ENCODE measurements at regions not wholly inside any gene's neighbourhood (a gene's known extent, or its start where the extent isn't known, plus 50 kb on each side); places are given as distances from the start of the nearest gene placed in this dataset.

DNA sequence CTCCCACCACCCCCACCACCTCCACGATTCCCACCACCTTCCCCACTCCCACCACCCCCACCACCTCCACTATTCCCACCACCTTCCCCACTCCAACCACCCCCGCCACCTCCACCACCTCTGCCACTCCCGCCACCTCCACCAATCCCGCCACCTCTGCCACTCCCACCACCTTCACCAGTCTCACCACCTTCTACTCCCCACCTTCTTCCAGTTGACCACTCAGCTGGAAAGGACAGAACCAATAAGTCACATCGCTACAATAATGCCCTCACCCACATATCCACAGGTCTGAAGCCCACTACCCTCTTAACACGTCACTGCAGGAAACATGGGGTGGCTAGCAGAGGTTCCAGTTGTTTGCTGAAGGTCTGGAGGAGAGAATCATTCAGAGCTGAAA is 93.5 kb upstream of the PAX2 start:
- Mint-ChIP-seq H3K4me1 (peaks cover 20% of the 10 kb centered on the region), H3K27me3 (peaks cover 47% of the 10 kb centered on the region), H3K4me3 (no peak overlapping the region), H3K27ac (no peak overlapping the region), H3K9me3 (peaks cover 5% of the 10 kb centered on the region), H3K36me3 (peaks cover 6% of the 10 kb centered on the region)
- ATAC-seq (ENCODE audit: low read depth) (no peak), DNase-seq (ENCODE audit: low spot score in 2 of 2) (no peak)

DNA sequence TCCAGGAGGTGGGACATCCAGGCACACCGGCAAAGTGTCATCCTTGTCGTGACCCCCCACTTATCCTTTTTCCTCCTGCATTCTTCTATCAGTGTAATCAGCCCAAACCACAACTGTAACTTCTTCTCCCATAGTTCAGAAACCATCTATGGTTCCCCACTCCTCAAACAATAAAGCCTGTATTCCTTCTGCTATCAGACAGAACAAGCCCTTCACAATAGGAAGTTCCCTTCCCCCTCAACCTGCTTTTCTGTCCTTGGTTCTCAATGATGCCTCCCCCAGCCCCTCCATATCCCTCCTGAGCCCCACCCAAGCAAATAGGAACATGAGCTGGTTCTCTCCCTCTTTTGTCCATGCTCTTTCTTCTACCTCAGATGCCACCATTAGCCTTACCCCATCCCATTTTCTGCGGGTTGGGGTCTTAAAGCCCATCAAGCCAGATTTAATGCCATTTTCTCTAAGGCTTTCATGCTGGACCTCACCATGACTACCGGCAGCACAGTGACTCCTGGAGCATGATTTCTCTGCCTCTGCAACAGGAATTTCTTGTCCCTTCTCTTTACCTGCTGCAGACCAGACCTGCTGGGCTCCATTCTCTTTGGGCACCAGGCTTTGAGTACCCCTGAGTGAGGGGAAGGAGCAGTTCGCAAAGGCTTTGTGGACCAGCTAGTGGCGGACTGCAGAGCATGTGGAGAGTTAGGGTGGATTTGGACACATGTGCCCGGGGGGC is 92.8 kb upstream of the PAX2 start:
- H3K9me3 Mint-ChIP-seq: peaks cover 5% of the 10 kb centered on the region
- peaks cover 20% of the 10 kb centered on the region for H3K4me1 Mint-ChIP-seq
- no peak overlapping the region for H3K27ac Mint-ChIP-seq
- H3K27me3 Mint-ChIP-seq: peaks cover 51% of the 10 kb centered on the region
- DNase-seq (ENCODE audit: low spot score in 2 of 2): no peak
- ATAC-seq (ENCODE audit: low read depth): no peak
- peaks cover 6% of the 10 kb centered on the region for H3K36me3 Mint-ChIP-seq
- no peak overlapping the region for H3K4me3 Mint-ChIP-seq

DNA sequence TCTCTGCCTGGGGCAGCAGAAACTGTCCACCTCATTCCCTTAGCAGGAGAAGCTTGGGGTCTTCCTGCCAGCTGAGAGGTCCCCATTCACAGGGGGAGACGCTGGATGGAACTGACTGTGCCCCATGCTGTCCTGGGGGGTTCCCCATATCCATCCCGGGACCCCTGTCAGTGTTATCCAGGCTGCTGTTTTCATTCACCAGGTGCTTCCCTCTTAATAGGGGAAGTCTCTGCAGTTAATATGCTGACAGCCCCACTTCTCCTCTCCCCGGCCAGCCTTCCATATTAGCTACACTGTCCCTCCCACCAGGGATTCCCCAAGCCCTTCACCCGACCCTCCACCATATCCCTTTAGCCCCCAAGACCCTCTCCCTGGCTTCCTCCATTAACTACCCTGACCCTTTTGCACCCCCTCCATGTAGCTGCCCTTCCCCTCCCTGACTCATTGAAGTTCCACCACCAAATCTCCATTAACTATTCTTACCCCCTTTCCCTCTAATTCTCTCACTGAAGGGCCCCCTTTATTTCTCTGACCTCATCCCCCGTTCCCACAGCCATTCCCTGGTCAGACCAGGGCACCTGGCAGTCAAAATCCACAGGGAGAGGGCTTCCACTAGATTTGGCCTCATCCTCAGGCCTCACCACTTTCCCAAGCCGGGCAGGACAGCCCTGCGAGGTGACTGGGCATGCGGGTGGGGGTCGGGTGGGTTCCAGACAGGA is 92.0 kb upstream of the PAX2 start:
- peaks cover 20% of the 10 kb centered on the region for H3K4me1 Mint-ChIP-seq
- H3K9me3 Mint-ChIP-seq: peaks cover 5% of the 10 kb centered on the region
- DNase-seq (ENCODE audit: low spot score in 2 of 2) (no peak), ATAC-seq (ENCODE audit: low read depth) (no peak)
- H3K36me3 Mint-ChIP-seq: peaks cover 6% of the 10 kb centered on the region
- no peak overlapping the region for H3K27ac Mint-ChIP-seq
- peak overlapping the region; percentile 48 for H3K4me3 Mint-ChIP-seq
- H3K27me3 Mint-ChIP-seq: peaks cover 53% of the 10 kb centered on the region

DNA sequence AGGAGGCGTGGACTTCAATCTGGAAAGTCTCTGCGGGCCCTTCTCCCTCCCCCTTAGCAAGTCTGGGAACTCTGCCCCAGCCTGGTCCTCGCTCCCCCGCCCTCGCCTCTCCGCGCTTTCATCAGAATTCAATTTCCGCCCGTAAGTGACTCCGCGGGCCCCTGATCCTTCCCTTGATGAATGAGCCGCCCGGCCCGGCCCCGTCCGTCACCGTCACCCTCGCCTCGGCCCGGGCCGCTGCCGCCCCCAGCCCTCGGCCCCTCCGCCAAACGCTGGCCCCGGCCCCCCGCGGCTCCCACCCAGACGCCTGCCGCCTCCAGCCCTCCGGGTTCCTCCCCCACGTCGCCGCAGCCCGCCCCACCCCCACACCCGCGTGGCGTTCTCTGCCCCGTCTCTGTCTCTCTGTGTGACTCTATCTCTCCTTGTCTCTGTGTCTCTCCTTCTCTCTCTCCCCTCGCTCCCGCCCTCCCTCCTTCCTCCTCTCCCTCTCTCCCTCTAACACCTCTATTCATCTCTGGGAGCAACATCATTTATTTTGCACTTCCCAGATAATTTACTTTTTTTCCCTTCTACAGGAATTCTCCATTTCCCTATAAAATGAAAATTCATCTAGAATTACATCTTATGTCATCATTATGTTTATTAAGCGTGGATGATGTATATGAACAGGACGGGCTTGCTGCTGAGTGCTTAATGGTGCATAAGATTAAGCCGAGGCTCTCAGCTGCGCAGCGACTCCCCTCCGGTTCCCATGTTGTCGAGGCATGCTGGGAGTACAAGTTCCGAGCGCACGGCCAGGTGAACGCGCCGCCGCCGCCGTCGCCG is 91.2 kb upstream of the PAX2 start:
- ATAC-seq (ENCODE audit: low read depth): no peak
- no peak overlapping the region for H3K27ac Mint-ChIP-seq
- peaks cover 20% of the 10 kb centered on the region for H3K4me1 Mint-ChIP-seq
- H3K36me3 Mint-ChIP-seq: peaks cover 6% of the 10 kb centered on the region
- H3K4me3 Mint-ChIP-seq: peak overlapping the region; percentile 82
- DNase-seq (ENCODE audit: low spot score in 2 of 2): no peak
- H3K9me3 Mint-ChIP-seq: peaks cover 5% of the 10 kb centered on the region
- H3K27me3 Mint-ChIP-seq: peaks cover 50% of the 10 kb centered on the region

DNA sequence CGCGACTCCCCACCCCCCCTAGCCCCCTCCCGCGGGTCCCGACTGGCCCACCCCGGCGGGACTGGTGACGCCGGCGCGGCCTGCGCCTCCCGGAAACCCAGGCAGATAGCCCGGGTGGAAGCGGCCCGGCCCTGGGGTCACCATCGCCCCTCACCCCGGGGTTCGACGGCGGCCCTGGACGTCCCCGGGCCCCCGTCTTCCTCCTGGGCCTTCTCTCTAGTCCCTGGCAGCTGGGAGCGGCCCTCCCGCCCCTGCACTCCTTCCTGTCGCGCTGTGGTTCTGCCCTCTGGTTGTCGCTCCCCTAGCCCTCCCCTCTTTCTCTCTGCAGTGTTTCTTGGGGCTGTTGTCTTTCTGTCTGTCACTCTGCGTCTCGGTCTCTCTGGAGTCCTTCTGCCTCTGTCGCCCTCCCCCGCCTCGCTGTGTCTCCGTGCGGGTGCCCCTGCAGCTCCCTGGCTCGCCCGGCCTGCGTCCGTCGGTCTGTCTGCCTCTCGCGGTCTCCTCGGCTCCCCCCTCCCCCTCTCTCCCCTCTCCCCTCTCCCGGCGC is 90.5 kb upstream of the PAX2 start:
- ATAC-seq (ENCODE audit: low read depth) (no peak), DNase-seq (ENCODE audit: low spot score in 2 of 2) (no peak)
- Mint-ChIP-seq H3K4me1 (peaks cover 20% of the 10 kb centered on the region), H3K9me3 (peaks cover 3% of the 10 kb centered on the region), H3K4me3 (peak overlapping the region; percentile 82), H3K27me3 (peaks cover 48% of the 10 kb centered on the region), H3K27ac (no peak overlapping the region), H3K36me3 (peaks cover 6% of the 10 kb centered on the region)

DNA sequence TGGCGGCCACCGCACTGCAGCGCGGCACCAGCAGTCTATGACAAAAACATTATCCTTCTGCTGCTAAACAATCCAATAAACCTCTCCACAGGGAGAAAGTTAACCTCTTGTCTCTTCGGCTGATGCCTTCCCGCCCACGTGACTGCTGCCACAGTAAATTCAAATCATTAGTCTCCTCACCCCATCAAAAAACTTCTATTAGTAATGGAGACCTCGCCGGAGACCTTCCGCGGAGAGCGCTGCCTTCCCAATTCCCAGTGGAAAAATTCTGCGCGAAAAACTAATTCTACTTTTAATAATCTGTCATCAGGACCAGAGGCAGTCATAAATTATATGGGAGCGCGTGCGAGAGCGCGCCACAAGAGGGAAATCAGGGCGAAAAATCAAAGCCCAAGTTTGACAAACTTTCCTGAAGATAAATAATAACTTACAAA is 90.0 kb upstream of the PAX2 start:
- peaks cover 20% of the 10 kb centered on the region for H3K4me1 Mint-ChIP-seq
- peaks cover 3% of the 10 kb centered on the region for H3K9me3 Mint-ChIP-seq
- peaks cover 6% of the 10 kb centered on the region for H3K36me3 Mint-ChIP-seq
- DNase-seq (ENCODE audit: low spot score in 2 of 2) (no peak), ATAC-seq (ENCODE audit: low read depth) (no peak)
- no peak overlapping the region for H3K27ac Mint-ChIP-seq
- peaks cover 49% of the 10 kb centered on the region for H3K27me3 Mint-ChIP-seq
- H3K4me3 Mint-ChIP-seq: peak overlapping the region; percentile 82

DNA sequence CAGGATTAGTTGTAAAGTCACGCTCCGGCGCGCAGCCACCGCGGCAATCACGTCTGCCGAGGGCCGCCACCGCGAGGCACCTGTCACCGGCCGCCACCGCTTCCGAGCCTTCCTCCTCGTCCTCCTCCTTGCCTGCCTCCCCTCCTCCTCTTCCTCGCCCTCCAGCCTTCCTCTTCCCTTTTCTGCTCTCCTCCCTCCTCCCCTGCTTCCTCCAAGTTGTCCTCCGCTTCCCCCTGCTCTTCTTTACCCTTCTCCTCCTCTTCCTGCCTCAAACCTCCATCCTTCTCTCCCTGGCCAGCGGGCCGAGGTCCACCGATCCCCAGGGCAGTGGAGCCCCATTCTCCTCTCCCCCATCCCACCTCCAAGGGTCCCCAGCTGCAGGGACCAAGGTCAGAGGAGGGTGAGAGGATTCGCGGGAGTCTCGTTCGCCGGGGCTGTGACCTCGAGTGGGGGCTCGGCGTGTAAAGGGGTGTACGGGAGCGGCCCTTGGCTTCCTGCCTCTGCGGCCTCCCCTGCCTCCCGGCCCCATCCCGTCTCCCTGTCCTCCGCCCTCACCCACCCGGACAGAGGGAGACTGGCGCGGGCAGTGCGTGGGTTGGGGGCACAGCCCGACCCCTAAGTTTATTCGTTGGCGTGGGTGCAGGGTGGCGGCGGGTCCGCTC is 89.5 kb upstream of the PAX2 start:
- no peak overlapping the region for H3K27ac Mint-ChIP-seq
- H3K4me3 Mint-ChIP-seq: peak overlapping the region; percentile 82
- H3K9me3 Mint-ChIP-seq: peaks cover 3% of the 10 kb centered on the region
- peaks cover 20% of the 10 kb centered on the region for H3K4me1 Mint-ChIP-seq
- peaks cover 6% of the 10 kb centered on the region for H3K36me3 Mint-ChIP-seq
- H3K27me3 Mint-ChIP-seq: peaks cover 53% of the 10 kb centered on the region
- DNase-seq (ENCODE audit: low spot score in 2 of 2): no peak
- no peak for ATAC-seq (ENCODE audit: low read depth)

DNA sequence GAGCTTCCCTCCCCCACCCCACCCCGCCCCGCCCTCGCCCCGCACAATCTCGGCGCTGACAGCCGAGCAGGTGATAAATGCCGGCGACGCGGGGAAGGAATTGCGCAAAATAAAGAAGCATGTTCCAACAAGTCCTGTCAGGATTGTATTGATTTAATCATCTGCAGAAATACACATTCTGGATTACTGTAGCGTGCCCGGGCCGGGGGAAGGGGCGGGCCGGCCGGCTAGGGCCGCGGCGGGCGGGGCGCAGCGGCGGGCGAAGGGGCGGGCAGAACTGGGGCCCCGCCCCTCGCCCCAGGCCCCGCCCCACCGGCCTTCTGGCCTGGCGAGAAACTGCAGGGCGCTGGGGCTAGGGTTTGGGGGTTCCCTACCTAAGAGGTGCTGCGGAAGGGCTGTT is 88.9 kb upstream of the PAX2 start:
- H3K4me3 Mint-ChIP-seq: no peak overlapping the region
- no peak for DNase-seq (ENCODE audit: low spot score in 2 of 2)

DNA sequence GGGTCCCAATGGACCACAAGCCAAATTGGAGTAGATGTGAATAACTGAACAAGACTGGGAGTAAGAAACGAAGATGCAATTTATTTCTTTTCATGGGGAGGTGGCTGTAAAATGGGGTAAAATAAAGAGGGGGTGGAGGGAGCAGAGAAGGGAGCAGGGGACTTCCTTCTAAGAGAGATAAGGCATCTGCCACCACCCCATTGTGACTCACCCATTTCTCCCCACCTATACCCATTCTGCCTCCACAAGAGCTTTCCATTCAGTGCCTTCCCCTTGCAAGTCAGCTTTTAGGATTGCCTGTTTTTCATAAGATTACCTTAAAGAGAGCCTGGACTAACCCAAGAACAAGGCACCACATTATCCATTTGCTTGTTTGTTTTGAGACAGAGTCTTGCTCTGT is 87.1 kb upstream of the PAX2 start:
- H3K4me1 Mint-ChIP-seq: peaks cover 20% of the 10 kb centered on the region
- peaks cover 52% of the 10 kb centered on the region for H3K27me3 Mint-ChIP-seq
- no peak for ATAC-seq (ENCODE audit: low read depth)
- no peak for DNase-seq (ENCODE audit: low spot score in 2 of 2)
- no peak overlapping the region for H3K4me3 Mint-ChIP-seq
- H3K36me3 Mint-ChIP-seq: peaks cover 4% of the 10 kb centered on the region
- H3K27ac Mint-ChIP-seq: no peak overlapping the region
- peaks cover 1% of the 10 kb centered on the region for H3K9me3 Mint-ChIP-seq

More for the DNA sequence above, 88.9 kb upstream of the PAX2 start:
- ATAC-seq (ENCODE audit: low read depth): peak; percentile 53
- Mint-ChIP-seq H3K4me1 (peaks cover 20% of the 10 kb centered on the region), H3K27ac (no peak overlapping the region), H3K36me3 (peaks cover 6% of the 10 kb centered on the region), H3K9me3 (peaks cover 3% of the 10 kb centered on the region), H3K27me3 (peaks cover 56% of the 10 kb centered on the region)

DNA sequence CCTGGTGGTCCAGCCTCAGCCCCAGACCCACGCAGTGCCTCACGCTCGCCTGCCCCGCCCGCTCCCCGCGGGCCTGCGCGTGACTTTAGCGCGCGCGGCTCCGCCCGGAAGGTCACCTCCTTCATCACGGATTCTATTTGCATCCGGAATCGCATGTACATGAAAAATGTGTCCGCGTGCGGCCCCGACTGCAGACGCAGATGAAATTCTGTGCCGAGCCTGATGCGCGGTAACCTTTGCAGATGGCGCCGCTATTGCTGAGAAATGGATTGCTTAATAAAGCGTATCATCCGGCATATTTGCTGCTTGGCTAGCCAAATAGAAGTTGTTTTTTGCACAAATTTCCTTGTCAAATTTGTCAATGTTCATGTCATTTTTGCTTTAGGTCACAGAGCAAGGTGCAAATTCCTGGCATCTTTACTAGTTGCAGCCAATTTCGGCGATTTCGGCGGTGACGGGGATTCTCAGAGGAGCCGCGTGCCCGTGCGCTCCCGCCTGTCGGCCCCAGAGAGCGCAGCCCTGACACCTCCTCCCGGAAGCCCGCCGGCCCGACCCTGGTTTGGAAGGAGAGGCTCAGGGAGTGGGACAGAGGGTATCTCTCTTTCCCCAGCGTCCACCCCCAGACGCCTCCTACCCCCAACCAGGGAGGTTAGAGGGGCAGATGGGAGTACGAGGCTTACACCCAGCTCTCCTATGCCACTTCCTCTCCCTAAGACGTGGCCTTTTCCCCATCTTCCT is 85.9 kb upstream of the PAX2 start:
- H3K27ac Mint-ChIP-seq: no peak overlapping the region
- ATAC-seq (ENCODE audit: low read depth) (no peak), DNase-seq (ENCODE audit: low spot score in 2 of 2) (no peak)
- H3K4me3 Mint-ChIP-seq: no peak overlapping the region
- H3K36me3 Mint-ChIP-seq: peaks cover 4% of the 10 kb centered on the region
- peaks cover 12% of the 10 kb centered on the region for H3K4me1 Mint-ChIP-seq
- H3K9me3 Mint-ChIP-seq: peaks cover 1% of the 10 kb centered on the region
- H3K27me3 Mint-ChIP-seq: peaks cover 51% of the 10 kb centered on the region

DNA sequence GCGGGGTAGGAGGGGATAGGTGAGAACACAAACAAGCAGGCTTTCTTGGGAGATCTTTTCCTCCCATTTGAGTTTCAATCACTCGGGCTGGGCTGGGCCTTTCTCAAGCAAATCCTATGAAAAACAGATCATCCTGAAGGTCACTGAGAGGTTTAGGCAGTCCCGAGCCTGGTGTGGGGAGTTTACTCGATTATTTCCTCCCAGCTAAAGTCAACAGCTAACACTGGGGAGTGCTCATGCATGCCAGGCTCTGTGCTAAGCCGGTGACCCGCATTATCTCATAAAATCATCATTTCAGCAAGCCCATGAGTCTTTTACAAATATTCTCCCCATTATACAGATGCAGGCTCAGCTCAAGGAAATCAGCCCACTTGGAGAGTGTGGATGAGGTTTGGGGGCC is 85.0 kb upstream of the PAX2 start:
- no peak overlapping the region for H3K27ac Mint-ChIP-seq
- H3K9me3 Mint-ChIP-seq: peaks cover 1% of the 10 kb centered on the region
- no peak overlapping the region for H3K4me3 Mint-ChIP-seq
- H3K27me3 Mint-ChIP-seq: peaks cover 48% of the 10 kb centered on the region
- H3K4me1 Mint-ChIP-seq: peaks cover 6% of the 10 kb centered on the region
- ATAC-seq (ENCODE audit: low read depth) (no peak), DNase-seq (ENCODE audit: low spot score in 2 of 2) (no peak)
- H3K36me3 Mint-ChIP-seq: peaks cover 4% of the 10 kb centered on the region

DNA sequence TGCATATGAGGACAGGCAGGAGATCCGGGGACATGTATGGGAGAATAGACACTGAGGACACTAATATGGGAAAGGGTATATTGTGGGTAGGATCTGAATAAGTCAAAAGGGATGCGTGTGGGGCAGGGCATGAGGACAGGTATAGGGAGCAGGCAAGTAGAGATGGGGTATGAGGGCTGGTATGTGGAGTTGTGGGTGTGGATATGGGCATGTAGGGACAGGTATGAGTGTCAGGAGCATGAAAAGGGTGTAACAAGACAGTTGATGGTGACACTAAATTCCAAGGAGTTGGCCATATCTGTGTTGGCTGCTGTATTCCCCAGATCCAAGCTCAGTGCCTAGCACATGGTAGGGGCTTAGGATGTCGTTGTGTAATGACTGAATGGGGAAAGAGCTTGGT is 84.4 kb upstream of the PAX2 start:
- Mint-ChIP-seq H3K4me3 (no peak overlapping the region), H3K27me3 (peaks cover 43% of the 10 kb centered on the region), H3K36me3 (peaks cover under 1% of the 10 kb centered on the region), H3K9me3 (peaks cover under 1% of the 10 kb centered on the region), H3K4me1 (peaks cover under 1% of the 10 kb centered on the region), H3K27ac (no peak overlapping the region)
- ATAC-seq (ENCODE audit: low read depth): no peak
- no peak for DNase-seq (ENCODE audit: low spot score in 2 of 2)

DNA sequence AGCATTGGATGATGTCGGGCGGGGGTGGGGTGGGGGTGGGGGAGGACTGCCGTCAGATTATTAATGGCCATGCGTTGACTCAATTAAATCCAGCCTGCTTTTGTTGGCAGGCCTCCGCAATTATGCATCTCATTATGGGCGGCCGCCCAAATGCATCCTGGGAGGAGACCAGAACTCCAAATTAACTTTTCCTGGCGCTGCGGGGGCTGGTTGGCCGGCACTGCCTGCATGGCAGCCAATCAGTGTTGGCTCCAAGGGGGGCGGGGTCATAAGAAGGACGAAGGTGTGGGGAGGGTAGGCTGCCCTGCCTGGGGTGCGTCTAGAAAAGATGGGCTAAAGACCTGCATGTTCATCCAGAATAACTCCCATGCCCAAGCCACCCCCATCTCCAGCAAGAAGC is 83.9 kb upstream of the PAX2 start:
- Mint-ChIP-seq H3K9me3 (no peaks in the 10 kb centered on the region), H3K27me3 (peaks cover 43% of the 10 kb centered on the region)
- no peak for ATAC-seq (ENCODE audit: low read depth)

More for the DNA sequence above, 83.9 kb upstream of the PAX2 start:
- no peaks in the 10 kb centered on the region for H3K4me1 Mint-ChIP-seq
- H3K4me3 Mint-ChIP-seq: no peak overlapping the region
- no peak overlapping the region for H3K27ac Mint-ChIP-seq
- DNase-seq (ENCODE audit: low spot score in 2 of 2): no peak
- H3K36me3 Mint-ChIP-seq: no peaks in the 10 kb centered on the region

Measured in memory B cell (primary cell).